ENCODE measurements at regions not wholly inside any gene's neighbourhood (a gene's known extent, or its start where the extent isn't known, plus 50 kb on each side); places are given as distances from the start of the nearest gene placed in this dataset.

DNA sequence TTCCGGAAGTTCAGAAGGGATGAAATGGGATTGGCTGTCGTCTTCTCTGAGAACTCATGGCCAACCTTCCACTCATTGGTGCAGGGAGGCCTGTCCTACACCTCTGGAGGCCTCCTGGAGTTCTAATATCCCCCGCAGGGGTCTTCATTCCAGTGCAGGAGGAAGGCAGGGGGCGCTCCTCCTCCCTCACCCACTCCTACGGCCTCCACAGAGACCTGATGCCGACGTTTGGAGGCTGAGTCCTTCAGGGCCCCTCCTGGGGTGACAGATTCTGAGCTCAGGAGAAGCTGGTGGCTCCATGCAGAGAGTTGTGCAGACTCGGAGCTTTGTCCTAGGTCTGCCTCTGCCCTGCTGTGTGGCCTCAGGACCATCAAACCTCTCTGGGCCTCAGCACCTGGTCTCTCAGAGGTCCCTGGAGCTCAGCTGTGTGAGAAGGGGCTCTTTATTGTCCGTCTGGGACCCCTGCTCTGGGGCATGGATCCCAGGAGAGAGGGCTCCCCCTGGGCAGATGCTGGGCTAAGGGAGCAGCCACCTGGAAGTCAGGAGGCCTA is 102.3 kb upstream of the WNT4 start:
- TF ChIP-seq, protein P1, sequence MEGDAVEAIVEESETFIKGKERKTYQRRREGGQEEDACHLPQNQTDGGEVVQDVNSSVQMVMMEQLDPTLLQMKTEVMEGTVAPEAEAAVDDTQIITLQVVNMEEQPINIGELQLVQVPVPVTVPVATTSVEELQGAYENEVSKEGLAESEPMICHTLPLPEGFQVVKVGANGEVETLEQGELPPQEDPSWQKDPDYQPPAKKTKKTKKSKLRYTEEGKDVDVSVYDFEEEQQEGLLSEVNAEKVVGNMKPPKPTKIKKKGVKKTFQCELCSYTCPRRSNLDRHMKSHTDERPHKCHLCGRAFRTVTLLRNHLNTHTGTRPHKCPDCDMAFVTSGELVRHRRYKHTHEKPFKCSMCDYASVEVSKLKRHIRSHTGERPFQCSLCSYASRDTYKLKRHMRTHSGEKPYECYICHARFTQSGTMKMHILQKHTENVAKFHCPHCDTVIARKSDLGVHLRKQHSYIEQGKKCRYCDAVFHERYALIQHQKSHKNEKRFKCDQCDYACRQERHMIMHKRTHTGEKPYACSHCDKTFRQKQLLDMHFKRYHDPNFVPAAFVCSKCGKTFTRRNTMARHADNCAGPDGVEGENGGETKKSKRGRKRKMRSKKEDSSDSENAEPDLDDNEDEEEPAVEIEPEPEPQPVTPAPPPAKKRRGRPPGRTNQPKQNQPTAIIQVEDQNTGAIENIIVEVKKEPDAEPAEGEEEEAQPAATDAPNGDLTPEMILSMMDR (IDR thresholded peaks at IDR 0.05; ENCODE audit: low read length), result peak; percentile 10; the same call in 1 of the 2 replicates
- no peak for TF ChIP-seq EZH2 (IDR thresholded peaks at IDR 0.05; ENCODE audit: borderline replicate concordance, low read length)

All from OCI-LY1 (cell line).